Left lung (tissue), 4 donors: ENCODE measurements at regions not wholly inside any gene's neighbourhood (a gene's known extent, or its start where the extent isn't known, plus 50 kb on each side); places are given as distances from the start of the nearest gene placed in this dataset.

Source experiments
- ATAC-seq: fragments of 200-7000 bp; cut with Tn5 transposase; one replicate; pipeline ENCODE4 v1.9.1; 2020; ENCODE audit warnings: moderate library complexity
- DNase-seq, 4 donors: peaks; one replicate each; pipeline ENCODE4 v3.0.0-alpha.2; 2013 to 2020
- H3K27ac ChIP-seq, 2 donors: fragments of 200-600 bp; sonication (generic) in 1 of 2; one replicate each; pipeline versions ENCODE4 v1.5.0 to v1.8.0; 2020 to 2021
- H3K27me3 ChIP-seq, 2 donors: fragments of 200-600 bp; sonication (generic) in 1 of 2; one replicate each; pipeline versions ENCODE4 v1.5.0 to v1.8.0; 2020 to 2021
- H3K36me3 ChIP-seq, 2 donors: fragments of 200-600 bp; sonication (generic) in 1 of 2; one replicate each; pipeline versions ENCODE4 v1.5.0 to v1.8.0; 2020 to 2021
- H3K4me1 ChIP-seq, 2 donors: fragments of 200-600 bp; one replicate each; pipeline ENCODE4 v1.8.0; 2021
- H3K4me3 ChIP-seq, 2 donors: fragments of 200-600 bp; sonication (generic) in 1 of 2; one replicate each; pipeline versions ENCODE4 v1.5.0 to v1.8.0; 2020 to 2021; ENCODE audit warnings: mild to moderate bottlenecking in 1 of 2
- H3K9me3 ChIP-seq, 2 donors: fragments of 200-600 bp; sonication (generic) in 1 of 2; one replicate each; pipeline versions ENCODE4 v1.5.0 to v1.8.0; 2020 to 2021
- intact Hi-C, 2 donors: fragments of 100-400 bp; cut with DNase I; formaldehyde crosslinking; loops; one replicate each; pipeline versions ENCODE4 v1.11.2 to v1.14.2; 2022
- TF ChIP-seq, protein P1 (sequence below), 2 donors: fragments of 200-600 bp; sonication (generic) in 1 of 2; IDR thresholded peaks; one replicate each; pipeline versions ENCODE4 v1.5.0 to v1.8.0; 2021; ENCODE audit warnings: antibody characterized with exemption in 2 of 2
- donor health status: DM: no; HTN: yes; CAD: no.
- donor health status: DM: no; HTN: no; CAD: no.

DNA sequence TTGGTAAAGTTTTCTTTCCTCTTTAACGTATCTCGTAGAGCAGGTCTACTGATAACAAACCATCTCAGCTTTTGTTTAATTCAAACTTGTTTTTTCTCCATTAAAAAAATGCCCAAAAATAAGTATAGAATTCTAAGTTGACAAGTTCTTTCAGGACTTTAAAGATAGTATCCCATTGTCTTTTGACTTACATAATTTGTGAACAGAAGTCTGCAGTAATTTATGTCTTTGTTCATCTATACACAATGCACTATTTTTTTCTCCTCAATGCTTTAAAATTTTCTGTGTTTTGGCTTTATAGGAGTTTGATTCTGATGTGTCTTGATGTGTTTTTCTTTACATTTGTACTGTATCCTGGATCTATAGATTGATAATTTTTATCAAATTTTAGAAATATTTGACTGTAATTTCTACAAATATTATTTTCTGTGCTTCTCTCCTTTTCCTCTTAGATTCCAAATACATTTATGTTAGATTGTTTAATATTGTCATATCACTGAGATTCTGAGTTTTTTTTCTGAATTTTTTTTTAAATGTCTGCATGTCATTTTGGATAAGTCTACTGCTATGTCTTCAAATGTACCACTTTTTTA lies 143.3 kb downstream of the FTCDNL1 start:
- DNase-seq, result no peak
- peaks cover 0 to 15% of the 10 kb centered on the region in 2 donors for H3K9me3 ChIP-seq
- no peaks in the 10 kb centered on the region for H3K4me1 ChIP-seq
- H3K27ac ChIP-seq, result no peak overlapping the region
- intact Hi-C loops, result no loop called here
- H3K27me3 ChIP-seq, result no peaks in the 10 kb centered on the region
- no peak overlapping the region for H3K4me3 ChIP-seq
- no peak for ATAC-seq
- TF ChIP-seq, protein P1, sequence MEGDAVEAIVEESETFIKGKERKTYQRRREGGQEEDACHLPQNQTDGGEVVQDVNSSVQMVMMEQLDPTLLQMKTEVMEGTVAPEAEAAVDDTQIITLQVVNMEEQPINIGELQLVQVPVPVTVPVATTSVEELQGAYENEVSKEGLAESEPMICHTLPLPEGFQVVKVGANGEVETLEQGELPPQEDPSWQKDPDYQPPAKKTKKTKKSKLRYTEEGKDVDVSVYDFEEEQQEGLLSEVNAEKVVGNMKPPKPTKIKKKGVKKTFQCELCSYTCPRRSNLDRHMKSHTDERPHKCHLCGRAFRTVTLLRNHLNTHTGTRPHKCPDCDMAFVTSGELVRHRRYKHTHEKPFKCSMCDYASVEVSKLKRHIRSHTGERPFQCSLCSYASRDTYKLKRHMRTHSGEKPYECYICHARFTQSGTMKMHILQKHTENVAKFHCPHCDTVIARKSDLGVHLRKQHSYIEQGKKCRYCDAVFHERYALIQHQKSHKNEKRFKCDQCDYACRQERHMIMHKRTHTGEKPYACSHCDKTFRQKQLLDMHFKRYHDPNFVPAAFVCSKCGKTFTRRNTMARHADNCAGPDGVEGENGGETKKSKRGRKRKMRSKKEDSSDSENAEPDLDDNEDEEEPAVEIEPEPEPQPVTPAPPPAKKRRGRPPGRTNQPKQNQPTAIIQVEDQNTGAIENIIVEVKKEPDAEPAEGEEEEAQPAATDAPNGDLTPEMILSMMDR (IDR thresholded peaks at IDR 0.05), result no peak
- H3K36me3 ChIP-seq, result no peaks in the 10 kb centered on the region

- no peaks in the 10 kb centered on the region for H3K4me1 ChIP-seq
- H3K36me3 ChIP-seq, result no peaks in the 10 kb centered on the region
- no peak for DNase-seq
- no peak overlapping the region for H3K27ac ChIP-seq
- H3K4me3 ChIP-seq, result no peak overlapping the region
- no peaks in the 10 kb centered on the region for H3K27me3 ChIP-seq
- intact Hi-C loops, result no loop called here
- peaks cover 0 to 15% of the 10 kb centered on the region in 2 donors for H3K9me3 ChIP-seq
- TF ChIP-seq, protein P1 (IDR thresholded peaks at IDR 0.05), result no peak
- ATAC-seq, result no peak
Observed at GRCh38 chr2:199705538-199705937, 145.5 kb downstream of the FTCDNL1 start.

- Histone ChIP-seq H3K4me1 (no peaks in the 10 kb centered on the region), H3K4me3 (no peak overlapping the region), H3K36me3 (no peaks in the 10 kb centered on the region), H3K27ac (no peak overlapping the region), H3K9me3 (peaks cover 0 to 15% of the 10 kb centered on the region in 2 donors), H3K27me3 (no peaks in the 10 kb centered on the region)
- intact Hi-C loops, result no loop called here
- TF ChIP-seq, protein P1 (IDR thresholded peaks at IDR 0.05), result peak; percentile 46 to 58
- DNase-seq (peak in 1 of 4 donors; percentile 34), ATAC-seq (peak; percentile 95)
Observed at GRCh38 chr2:199704358-199705238, 146.4 kb downstream of the FTCDNL1 start.

GRCh38 chr2:199703199-199703598 lies 147.8 kb downstream of the FTCDNL1 start:
- H3K4me3 ChIP-seq, result no peak overlapping the region
- DNase-seq (no peak), ATAC-seq (no peak)
- H3K27ac ChIP-seq, result no peak overlapping the region
- intact Hi-C loops, result no loop called here
- peaks cover 0 to 15% of the 10 kb centered on the region in 2 donors for H3K9me3 ChIP-seq
- TF ChIP-seq, protein P1 (IDR thresholded peaks at IDR 0.05), result no peak
- no peaks in the 10 kb centered on the region for H3K36me3 ChIP-seq
- H3K4me1 ChIP-seq, result no peaks in the 10 kb centered on the region
- H3K27me3 ChIP-seq, result no peaks in the 10 kb centered on the region

- no peaks in the 10 kb centered on the region for H3K4me1 ChIP-seq
- DNase-seq, result no peak
- no peaks in the 10 kb centered on the region for H3K36me3 ChIP-seq
- intact Hi-C loops, result no loop called here
- TF ChIP-seq, protein P1 (IDR thresholded peaks at IDR 0.05), result no peak
- no peak for ATAC-seq
- no peak overlapping the region for H3K4me3 ChIP-seq
- H3K9me3 ChIP-seq, result no peaks in the 10 kb centered on the region
- H3K27ac ChIP-seq, result no peak overlapping the region
- H3K27me3 ChIP-seq, result peaks cover 0 to 4% of the 10 kb centered on the region in 2 donors
Observed at GRCh38 chr2:199697469-199697868, 153.5 kb downstream of the FTCDNL1 start.
